Motor neuron (in vitro differentiated cells): ENCODE measurements at regions not wholly inside any gene's neighbourhood (a gene's known extent, or its start where the extent isn't known, plus 50 kb on each side); places are given as distances from the start of the nearest gene placed in this dataset.
A peak's percentile ranks its signal among the peaks of the same experiment; 100 is the strongest.

Experiments
- ATAC-seq, 8 experiments: fragments of 200-7000 bp; cut with Tn5 transposase; replicated peaks in 6 of 8; 2 replicates each; pipeline ENCODE4 v1.8.0; 2021; ENCODE audit warnings: mild to moderate bottlenecking in 8 of 8, moderate library complexity in 8 of 8
- H3K27ac ChIP-seq, 2 donors: fragments of 250-450 bp; sonication (Bioruptor Pico); 2 replicates each; pipeline ENCODE4 v1.9.0; 2021; ENCODE audit warnings: antibody characterized with exemption in 2 of 2, mild to moderate bottlenecking in 2 of 2, moderate library complexity in 1 of 2
- H3K4me1 ChIP-seq, 2 donors: fragments of 250-450 bp; sonication (Bioruptor Pico); replicated peaks in 1 of 2; 2 replicates each; pipeline ENCODE4 v1.6.1; 2021; ENCODE audit warnings: antibody characterized with exemption in 2 of 2, mild to moderate bottlenecking in 2 of 2, moderate library complexity in 1 of 2
- H3K4me3 ChIP-seq, 5 donors: fragments of 250-450 bp; sonication (Bioruptor Pico); 2 replicates each; pipeline ENCODE4 v1.9.0; 2021; ENCODE audit warnings: antibody characterized with exemption in 5 of 5, mild to moderate bottlenecking in 5 of 5, moderate library complexity in 4 of 5
- WGBS, 10 experiments: fragments of 450-650 bp; shearing (Covaris generic); methylation state at CpG; one replicate each; pipeline ENCODE4 v1.0.0; 2022; 5-methylcytosine and 5-hydroxymethylcytosine counted together
- in situ Hi-C, 9 experiments: fragments of 400-800 bp; cut with MboI; loops; one replicate each; pipeline ENCODE4 v1.15.0; 2021; ENCODE audit warnings: low sequenced_read_pairs in 9 of 9, low pct_unique_long_range_greater_than_20kb in 2 of 9; ENCODE audit not compliant: unreplicated experiment in 9 of 9

GRCh38 chr1:67555461-67556296, 125.5 kb upstream of the SERBP1 start:
- no peaks in the 10 kb centered on the region for H3K4me1 ChIP-seq
- in situ Hi-C loops = loop anchor here in 1 of 9 experiments (10.0 kb wide), 1 partner anchor 149 kb away; no protein-coding TSS in a partner anchor
- H3K4me3 ChIP-seq = no peak overlapping the region
- H3K27ac ChIP-seq = no peak overlapping the region
- ATAC-seq = peak in 1 of 8 experiments; percentile 73
- WGBS, 10 experiments = 49 to 90% (median 71%) methylated on average over 1 to 9 of the region's 15 CpGs; no CpG with 5 or more reads in 1 of the 10 experiments

GRCh38 chr1:67556297-67556900, 126.2 kb upstream of the SERBP1 start:
- Histone ChIP-seq H3K27ac (no peak overlapping the region), H3K4me1 (no peaks in the 10 kb centered on the region), H3K4me3 (no peak overlapping the region)
- in situ Hi-C loops = loop anchor here in 1 of 9 experiments (10.0 kb wide), 1 partner anchor 148 kb away; no protein-coding TSS in a partner anchor
- 46 to 100% (median 76%) methylated on average over 1 to 4 of the region's 5 CpGs; no CpG with 5 or more reads in 1 of the 10 experiments for WGBS, 10 experiments
- no peak for ATAC-seq

GRCh38 chr1:67557696-67558448, 127.1 kb upstream of the GADD45A start:
- H3K4me1 ChIP-seq = no peaks in the 10 kb centered on the region
- no peak overlapping the region for H3K27ac ChIP-seq
- no peak overlapping the region for H3K4me3 ChIP-seq
- ATAC-seq = peak in 1 of 8 experiments; percentile 9
- 36 to 98% (median 86%) methylated on average over 1 to 11 of the region's 11 CpGs for WGBS, 10 experiments
- in situ Hi-C loops = loop anchor here in 1 of 9 experiments (10.0 kb wide), 1 partner anchor 147 kb away; no protein-coding TSS in a partner anchor

GRCh38 chr1:67558449-67559193, 126.4 kb upstream of the GADD45A start:
- in situ Hi-C loops = loop anchor here in 1 of 9 experiments (10.0 kb wide), 1 partner anchor 146 kb away; no protein-coding TSS in a partner anchor
- Histone ChIP-seq H3K4me1 (no peaks in the 10 kb centered on the region), H3K4me3 (no peak overlapping the region), H3K27ac (no peak overlapping the region)
- 0 to 100% (median 83%) methylated on average over 1 to 7 of the region's 9 CpGs; no CpG with 5 or more reads in 1 of the 10 experiments for WGBS, 10 experiments
- ATAC-seq = no peak

GRCh38 chr1:67559222-67559700, 125.7 kb upstream of the GADD45A start:
- in situ Hi-C loops = loop anchor here in 1 of 9 experiments (10.0 kb wide), 1 partner anchor 146 kb away; no protein-coding TSS in a partner anchor
- peak in 6 of 8 experiments; percentile 21 to 91 (median 66) for ATAC-seq
- Histone ChIP-seq H3K27ac (no peak overlapping the region), H3K4me1 (no peaks in the 10 kb centered on the region), H3K4me3 (no peak overlapping the region)
- WGBS, 10 experiments = 0 to 87% (median 75%) methylated on average over 2 to 10 of the region's 16 CpGs; no CpG with 5 or more reads in 6 of the 10 experiments

GRCh38 chr1:67560580-67561255, 124.3 kb upstream of the GADD45A start:
- Histone ChIP-seq H3K27ac (no peak overlapping the region), H3K4me3 (no peak overlapping the region), H3K4me1 (no peaks in the 10 kb centered on the region)
- in situ Hi-C loops = no loop called here
- no peak for ATAC-seq
- WGBS, 10 experiments = 43 to 90% (median 77%) methylated on average over 1 to 10 of the region's 10 CpGs; no CpG with 5 or more reads in 2 of the 10 experiments

GRCh38 chr1:67561704-67562113, 123.3 kb upstream of the GADD45A start:
- peak in 7 of 8 experiments; percentile 31 to 89 (median 53) for ATAC-seq
- Histone ChIP-seq H3K4me3 (no peak overlapping the region), H3K27ac (no peak overlapping the region), H3K4me1 (no peaks in the 10 kb centered on the region)
- in situ Hi-C loops = no loop called here
- 0 to 6% (median 2%) methylated on average over 1 to 4 of the region's 4 CpGs; no CpG with 5 or more reads in 5 of the 10 experiments for WGBS, 10 experiments

GRCh38 chr1:67563684-67564083, 121.3 kb upstream of the GADD45A start:
- H3K27ac ChIP-seq = no peak overlapping the region
- in situ Hi-C loops = no loop called here
- no peak overlapping the region for H3K4me3 ChIP-seq
- 14 to 100% (median 93%) methylated on average over 1 to 2 of the region's 2 CpGs; no CpG with 5 or more reads in 3 of the 10 experiments for WGBS, 10 experiments
- H3K4me1 ChIP-seq = no peaks in the 10 kb centered on the region
- no peak for ATAC-seq

GRCh38 chr1:67564193-67564592, 120.8 kb upstream of the GADD45A start:
- ATAC-seq = peak in 2 of 8 experiments; percentile 33 to 60
- Histone ChIP-seq H3K4me3 (no peak overlapping the region), H3K27ac (no peak overlapping the region), H3K4me1 (no peaks in the 10 kb centered on the region)
- in situ Hi-C loops = no loop called here
- WGBS, 10 experiments = 22 to 85% (median 65%) methylated on average over 2 to 8 of the region's 8 CpGs; no CpG with 5 or more reads in 2 of the 10 experiments

- WGBS, 10 experiments = 0 to 100% (median 74%) methylated on average over 1 to 2 of the region's 2 CpGs; no CpG with 5 or more reads in 4 of the 10 experiments
- Histone ChIP-seq H3K4me1 (no peaks in the 10 kb centered on the region), H3K4me3 (no peak overlapping the region), H3K27ac (no peak overlapping the region)
- in situ Hi-C loops = no loop called here
- ATAC-seq = no peak
Observed at GRCh38 chr1:67566803-67567377, 118.1 kb upstream of the GADD45A start.

GRCh38 chr1:67570486-67571143, 114.4 kb upstream of the GADD45A start:
- in situ Hi-C loops = no loop called here
- Histone ChIP-seq H3K27ac (no peak overlapping the region), H3K4me3 (no peak overlapping the region), H3K4me1 (no peaks in the 10 kb centered on the region)
- WGBS, 10 experiments = 3 to 100% (median 87%) methylated on average over 1 to 8 of the region's 8 CpGs; no CpG with 5 or more reads in 1 of the 10 experiments
- ATAC-seq = peak in 3 of 8 experiments; percentile 23 to 95 (median 91)
